Gastrocnemius medialis (tissue), 4 donors: ENCODE measurements at regions not wholly inside any gene's neighbourhood (a gene's known extent, or its start where the extent isn't known, plus 50 kb on each side); places are given as distances from the start of the nearest gene placed in this dataset.

ENCODE experiments used
- POLR2A ChIP-seq, 2 donors: fragments of 450-650 bp; IDR thresholded peaks; one replicate each; pipeline ENCODE4 v1.6.1; 2017; ENCODE audit warnings: antibody characterized with exemption in 2 of 2, mild to moderate bottlenecking in 2 of 2, moderate library complexity in 2 of 2
- TF ChIP-seq, protein P1 (sequence below), 5 experiments: fragments of 450-650 bp in 3 of 5; fragments of 200-600 bp in 2 of 5; sonication (generic) in 2 of 5; IDR thresholded peaks in 4 of 5; conservative IDR thresholded peaks in 1 of 5; 1 replicate in 4 of 5; 2 replicates in 1 of 5; pipeline ENCODE4 v1.5.1; 2016 to 2019; ENCODE audit warnings: antibody characterized with exemption in 5 of 5, mild to moderate bottlenecking in 3 of 5, moderate library complexity in 3 of 5

DNA sequence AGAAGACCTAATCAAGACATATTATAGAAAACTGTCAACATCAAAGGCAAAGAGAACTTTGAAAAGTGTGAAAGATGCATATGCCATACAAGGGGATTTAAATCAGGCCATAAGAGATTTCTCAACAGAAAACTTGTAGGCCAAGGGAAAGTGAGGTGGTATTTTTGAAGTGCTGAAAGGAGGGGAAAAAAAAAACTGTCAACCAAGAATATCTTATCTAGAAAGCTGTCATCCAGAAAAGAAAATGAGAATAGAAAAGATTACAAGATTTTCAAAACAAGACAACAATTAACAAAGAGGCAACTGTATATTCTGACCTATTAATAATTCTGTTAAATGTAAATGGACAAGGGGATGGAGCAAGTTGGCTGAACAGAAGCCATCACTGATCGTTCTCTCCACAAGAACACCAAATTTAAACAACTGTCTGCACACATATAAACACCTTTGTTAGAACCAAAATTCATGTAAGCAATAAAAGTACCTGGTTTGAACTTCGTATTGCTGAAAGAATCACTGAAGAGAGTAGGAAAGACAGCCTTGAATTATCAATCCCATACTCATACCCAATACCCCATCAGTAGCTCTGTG is 880.1 kb upstream of the PCDH9 start:
- TF ChIP-seq, protein P1, sequence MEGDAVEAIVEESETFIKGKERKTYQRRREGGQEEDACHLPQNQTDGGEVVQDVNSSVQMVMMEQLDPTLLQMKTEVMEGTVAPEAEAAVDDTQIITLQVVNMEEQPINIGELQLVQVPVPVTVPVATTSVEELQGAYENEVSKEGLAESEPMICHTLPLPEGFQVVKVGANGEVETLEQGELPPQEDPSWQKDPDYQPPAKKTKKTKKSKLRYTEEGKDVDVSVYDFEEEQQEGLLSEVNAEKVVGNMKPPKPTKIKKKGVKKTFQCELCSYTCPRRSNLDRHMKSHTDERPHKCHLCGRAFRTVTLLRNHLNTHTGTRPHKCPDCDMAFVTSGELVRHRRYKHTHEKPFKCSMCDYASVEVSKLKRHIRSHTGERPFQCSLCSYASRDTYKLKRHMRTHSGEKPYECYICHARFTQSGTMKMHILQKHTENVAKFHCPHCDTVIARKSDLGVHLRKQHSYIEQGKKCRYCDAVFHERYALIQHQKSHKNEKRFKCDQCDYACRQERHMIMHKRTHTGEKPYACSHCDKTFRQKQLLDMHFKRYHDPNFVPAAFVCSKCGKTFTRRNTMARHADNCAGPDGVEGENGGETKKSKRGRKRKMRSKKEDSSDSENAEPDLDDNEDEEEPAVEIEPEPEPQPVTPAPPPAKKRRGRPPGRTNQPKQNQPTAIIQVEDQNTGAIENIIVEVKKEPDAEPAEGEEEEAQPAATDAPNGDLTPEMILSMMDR (IDR thresholded peaks at IDR 0.05 in 4 of 5, conservative IDR thresholded peaks at IDR 0.05 in 1 of 5) = no peak
- TF ChIP-seq POLR2A (IDR thresholded peaks at IDR 0.05) = no peak
